Stimulated activated CD4-positive, alpha-beta T cell treated with anti-CD3 and anti-CD28 coated beads, TNF-alpha, amount 100 ng/mL, for 4 hours (primary cell): ENCODE measurements at regions not wholly inside any gene's neighbourhood (a gene's known extent, or its start where the extent isn't known, plus 50 kb on each side); places are given as distances from the start of the nearest gene placed in this dataset.
"Not testable (repeated sequence)": the region's sequence is repeated elsewhere in the genome, so short reads cannot be mapped to it uniquely, and the experiment has no call there.

Experiments
- DNase-seq, 3 experiments: peaks; one replicate each; pipeline ENCODE4 v3.0.0-alpha.2; 2020; ENCODE audit warnings: low read depth in 3 of 3

DNA sequence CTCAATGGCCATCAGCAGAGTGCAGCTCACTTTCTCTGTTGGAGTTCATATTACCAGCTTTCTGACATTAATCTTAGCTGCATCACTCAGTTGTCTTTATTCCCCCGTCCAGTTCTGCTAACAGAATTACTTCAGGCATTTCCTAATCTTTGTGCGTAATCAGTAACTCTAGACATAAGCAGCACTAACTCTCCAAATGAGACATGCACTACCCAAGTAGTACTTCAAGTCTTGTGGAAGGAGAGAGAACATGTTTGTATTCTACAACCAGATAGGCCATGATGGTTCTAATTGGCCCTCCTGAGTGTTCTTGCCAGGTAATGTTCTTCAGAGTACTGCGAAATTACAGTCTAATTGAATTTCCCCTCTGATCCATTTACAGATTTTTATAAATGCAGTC, 448.5 kb upstream of the RPS6KA3 start:
- no peak for DNase-seq

DNA sequence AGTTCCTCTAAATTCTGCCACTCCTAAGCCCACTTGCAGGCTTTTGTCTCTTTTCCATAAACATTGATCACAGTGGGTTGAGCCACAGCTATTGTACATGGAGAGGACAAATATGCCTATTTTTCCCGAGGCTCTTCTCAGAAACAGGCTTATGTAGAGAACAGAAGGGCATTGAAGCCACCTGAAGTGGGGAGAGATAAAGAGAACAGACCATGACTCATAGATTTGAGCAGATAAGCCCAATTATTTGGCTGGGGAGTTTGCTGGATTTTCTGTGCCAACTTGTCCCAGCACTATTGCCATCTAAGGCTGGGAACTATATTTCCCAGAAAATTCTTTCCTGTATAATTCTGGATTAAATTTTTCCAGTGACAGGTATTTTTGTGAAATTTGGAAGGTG, 446.1 kb upstream of the RPS6KA3 start:
- no peak for DNase-seq

DNA sequence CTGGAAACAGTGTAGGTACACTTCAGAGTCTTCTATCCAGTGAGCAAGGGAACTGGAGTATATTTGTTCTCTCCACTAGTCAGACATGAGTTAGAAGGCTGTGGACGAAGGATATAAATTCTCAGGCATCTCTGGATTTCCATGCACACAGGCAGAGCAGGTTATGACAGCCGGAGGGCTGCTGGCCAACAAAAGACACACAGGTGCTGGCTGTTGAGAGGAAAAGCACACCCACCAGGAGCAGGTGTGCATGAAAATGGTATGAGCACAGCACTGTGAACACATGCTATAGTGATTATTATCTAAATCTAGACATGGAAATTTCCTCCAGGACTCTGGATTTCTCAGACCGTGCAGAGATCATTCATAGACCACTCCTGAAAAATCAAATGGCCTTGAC, 444.7 kb upstream of the RPS6KA3 start:
- no peak for DNase-seq

DNA sequence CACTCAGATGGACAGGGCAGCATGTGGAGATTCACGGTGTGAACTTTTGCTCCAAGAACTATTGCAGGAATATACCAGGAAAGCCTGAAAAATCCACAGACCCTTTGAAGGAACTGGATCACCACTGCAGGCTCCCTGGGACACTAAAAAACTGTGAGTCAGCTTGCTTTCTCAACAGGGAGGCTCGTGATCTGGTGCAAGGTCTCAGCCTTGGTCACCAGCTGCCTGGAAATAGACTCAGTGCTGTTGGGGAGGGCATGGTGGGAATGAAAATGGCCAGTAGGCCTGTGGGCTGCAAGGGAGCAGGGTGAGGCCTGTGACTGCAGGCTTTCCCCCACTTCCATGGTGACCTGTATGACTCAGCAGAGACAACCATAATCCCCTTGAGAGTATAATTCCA, 426.4 kb upstream of the RPS6KA3 start:
- DNase-seq = no peak

DNA sequence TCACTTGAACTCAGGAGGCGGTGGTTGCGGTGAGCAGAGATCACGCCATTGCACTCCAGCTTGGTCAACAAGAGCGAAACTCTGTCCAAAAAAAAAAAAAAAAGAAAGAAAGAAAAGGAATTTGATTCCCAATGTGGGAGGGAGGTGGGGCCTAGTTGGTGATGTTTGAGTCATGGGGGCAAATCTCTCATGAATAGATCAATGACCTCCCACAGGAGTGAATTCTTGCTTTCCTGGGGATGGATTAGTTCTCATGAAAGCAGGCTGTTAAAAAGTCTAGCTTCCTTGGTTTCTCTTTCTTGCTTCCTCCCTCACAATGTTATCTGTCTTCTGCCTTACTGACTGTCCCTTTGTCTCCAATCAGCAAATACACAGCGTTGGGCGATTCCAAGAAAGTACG, 419.5 kb upstream of the RPS6KA3 start:
- no peak for DNase-seq

DNA sequence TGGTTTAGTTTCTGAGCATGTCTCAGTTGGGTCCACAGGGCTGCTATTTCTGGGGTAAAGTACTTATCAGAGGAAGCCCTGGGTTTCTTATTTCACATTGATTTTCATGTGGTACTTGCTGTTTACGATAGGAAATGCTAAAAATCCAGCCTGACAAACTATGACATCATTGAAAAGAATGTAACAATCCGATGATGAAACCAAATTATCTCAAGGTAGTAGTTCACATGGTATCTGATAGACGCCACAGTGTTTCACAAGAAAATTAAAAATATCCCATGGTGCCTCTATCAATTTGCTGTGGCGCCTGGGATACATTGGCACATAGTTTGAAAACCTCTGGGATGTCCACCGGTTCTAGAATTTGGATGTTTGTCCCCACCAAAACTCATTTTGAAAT, 418.9 kb upstream of the RPS6KA3 start:
- DNase-seq = no peak

DNA sequence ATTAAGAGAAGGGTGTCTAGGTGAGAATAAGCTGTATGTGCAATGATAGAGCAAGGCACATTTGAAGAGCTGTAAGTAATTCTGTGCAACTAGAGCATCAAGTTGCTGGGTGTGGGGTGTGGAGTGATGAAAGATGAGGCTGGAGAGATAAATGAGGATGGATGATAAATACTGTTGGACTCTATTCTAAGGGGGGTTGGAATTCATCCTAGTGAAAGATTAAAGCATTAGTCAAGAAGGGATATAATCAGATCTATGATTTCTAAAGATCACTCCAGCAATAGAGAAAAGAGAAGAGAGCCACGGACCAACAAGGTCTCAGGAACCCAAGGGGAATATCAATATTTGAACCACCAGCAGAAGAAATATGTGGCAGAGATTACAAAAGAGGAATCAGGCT, 415.0 kb upstream of the RPS6KA3 start:
- DNase-seq = no peak

DNA sequence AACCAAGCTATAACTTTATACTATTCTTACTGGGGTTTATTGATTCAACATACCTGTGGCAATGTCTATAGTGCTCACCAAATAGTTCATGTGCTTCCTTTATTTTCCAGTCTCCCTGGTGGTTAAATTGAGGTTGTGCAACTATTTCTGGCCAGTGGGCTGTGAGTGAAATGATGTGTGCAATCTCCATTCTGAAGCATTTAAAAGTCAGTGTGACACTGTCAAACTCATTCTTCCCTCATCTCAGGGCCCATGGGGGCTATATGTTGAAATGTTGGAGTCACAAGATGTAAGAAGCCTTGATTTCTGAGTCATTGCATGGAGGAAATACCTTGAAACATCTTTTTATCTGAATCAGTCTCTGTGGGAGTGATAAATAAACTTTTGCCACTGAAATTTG, 414.3 kb upstream of the RPS6KA3 start:
- no peak for DNase-seq

DNA sequence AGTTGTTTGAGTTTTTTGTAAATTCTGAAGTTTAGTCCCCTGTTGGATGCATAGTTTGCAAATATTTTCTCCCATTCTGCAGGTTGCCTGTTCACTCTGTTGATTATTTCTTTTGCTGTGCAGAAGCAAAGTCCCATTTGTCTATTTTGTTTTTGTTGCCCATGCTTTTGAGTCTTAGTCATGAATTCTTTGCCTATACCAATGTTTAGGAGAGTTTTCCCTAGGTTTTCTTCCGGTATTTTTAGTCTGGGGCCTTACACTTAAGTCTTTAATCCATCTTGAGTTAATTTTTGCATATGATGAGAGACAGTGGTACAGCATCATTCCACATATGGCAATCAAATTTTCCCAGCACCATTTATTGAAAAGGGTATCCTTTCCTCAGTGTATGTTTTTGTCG, 405.8 kb upstream of the RPS6KA3 start:
- no peak for DNase-seq

DNA sequence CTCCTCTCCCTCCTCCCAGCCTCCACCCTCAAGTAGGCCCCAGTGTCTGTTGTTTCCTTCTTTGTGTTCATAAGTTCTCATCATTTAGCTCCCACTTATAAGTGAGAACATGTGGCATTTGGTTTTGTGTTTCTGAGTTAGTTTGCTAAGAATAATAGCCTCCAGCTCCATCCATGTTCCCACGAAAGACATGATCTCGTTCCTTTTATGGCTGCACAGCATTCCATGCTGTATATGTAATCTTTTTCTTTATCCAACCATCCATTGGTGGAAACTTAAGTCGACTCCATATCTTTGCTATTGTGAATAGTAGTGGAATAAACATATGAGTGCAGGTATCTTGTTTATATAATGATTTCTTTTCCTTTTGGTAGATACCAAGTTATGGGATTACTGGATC, 405.0 kb upstream of the RPS6KA3 start:
- DNase-seq = not testable (repeated sequence)

DNA sequence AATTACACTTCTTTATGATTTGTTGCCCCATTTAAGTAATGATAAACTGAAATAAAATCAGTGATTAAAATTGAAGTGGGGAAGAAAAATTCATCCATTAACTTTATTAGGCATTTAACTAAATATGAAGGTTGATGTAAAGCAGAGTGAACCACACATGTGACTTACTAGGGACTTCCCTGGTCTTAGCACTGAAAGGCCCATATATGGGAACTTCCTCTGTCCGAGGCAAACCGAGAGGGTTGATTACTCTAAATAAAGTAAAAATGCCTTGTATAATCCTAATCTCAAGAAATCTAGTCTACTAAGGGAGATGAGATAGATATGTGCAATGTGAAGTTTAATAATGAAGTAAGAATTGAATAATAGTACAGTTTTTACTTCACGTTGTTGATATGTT, 403.9 kb upstream of the RPS6KA3 start:
- no peak for DNase-seq

DNA sequence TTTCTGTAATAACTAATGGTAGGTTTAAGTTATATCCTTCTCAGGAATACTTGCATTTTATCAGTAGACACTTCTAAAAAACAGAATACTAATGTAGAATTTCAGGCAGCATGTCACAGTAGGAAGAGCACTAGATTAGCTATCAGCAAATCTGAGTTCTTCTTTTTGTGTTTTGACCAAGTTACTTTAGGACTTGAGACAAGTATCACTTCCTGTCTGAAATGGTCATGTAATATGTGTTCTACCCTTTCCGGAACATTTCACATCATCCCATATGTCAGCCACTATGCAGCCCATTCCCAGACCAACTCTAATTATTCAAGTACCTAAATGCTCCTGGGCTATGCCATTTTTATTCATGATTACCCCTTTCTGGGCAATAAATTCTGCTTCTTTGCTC, 401.8 kb upstream of the RPS6KA3 start:
- no peak for DNase-seq

DNA sequence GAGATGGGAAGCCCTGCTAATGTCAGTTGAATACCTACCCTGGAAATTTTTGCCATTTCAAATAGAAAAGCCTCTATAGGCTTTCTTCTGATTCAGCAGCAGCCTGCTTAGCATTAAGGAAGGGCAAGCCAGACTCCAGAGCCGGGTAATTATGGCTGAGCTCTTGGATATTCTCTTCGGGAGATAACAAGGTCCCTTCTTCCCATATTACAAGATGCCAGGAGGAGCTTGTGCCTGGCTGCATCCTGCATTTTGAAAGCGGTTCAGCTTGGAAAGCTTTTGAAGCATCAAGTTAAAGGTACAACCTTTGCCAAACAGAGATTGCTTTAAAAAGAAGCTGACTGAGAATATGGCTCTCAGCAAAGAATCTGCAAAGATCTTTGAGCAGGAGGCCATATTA, 399.6 kb upstream of the RPS6KA3 start:
- DNase-seq = no peak

DNA sequence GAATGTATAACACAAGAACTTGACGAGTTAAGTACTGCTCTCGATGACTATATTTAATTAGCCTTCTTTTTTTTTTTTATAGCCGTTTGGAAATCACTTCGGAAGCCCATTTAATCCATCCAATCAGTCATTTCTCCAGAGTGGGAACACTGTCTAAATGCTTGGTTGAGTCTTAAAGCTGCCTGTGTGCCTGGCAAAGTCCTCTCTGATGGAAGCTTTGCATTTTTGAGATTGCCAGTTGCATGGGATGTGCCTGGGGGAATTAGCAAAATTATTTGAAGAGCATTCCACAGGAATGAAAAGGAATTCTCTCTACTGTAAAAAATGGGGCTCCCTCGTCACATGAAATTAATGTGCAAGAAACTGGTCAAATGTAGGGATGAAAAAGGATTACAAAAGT, 398.8 kb upstream of the RPS6KA3 start:
- DNase-seq = no peak

DNA sequence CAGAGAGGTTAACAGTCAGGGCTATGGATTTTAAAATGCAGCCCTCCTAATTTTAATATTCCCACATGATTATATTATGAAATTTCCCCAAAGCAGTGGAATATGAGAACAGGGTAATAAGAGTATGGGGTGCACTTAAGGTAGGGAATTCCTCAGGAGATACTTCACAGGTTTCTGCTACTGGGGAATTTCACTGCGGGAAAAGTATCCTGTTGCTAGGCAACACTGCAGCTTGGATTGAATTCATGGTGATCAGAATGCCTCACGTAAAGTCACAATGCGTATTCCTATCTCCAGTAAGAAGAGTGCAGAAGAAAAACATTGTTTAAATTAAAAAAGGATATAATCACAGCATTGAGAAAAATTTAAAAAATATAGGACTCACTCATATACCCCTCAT, 398.1 kb upstream of the RPS6KA3 start:
- DNase-seq = no peak

DNA sequence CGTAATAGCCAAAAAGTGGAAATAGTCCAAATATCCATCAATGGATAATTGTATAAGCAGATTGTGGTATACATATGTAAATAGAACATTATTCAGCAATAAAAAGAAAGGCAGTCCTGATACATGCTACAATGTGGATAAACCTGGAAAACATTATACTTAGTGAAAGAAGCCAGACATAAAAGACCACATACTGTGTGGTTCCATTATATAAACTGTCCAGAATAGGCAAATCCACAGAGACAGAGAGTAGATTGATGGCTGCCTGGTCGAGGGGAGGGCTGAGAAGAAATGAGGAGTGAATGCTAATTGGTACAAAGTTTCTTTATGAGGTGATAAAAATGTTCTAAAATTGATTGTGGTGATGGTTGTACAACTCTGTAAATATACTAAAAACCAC, 397.4 kb upstream of the RPS6KA3 start:
- DNase-seq = no peak

DNA sequence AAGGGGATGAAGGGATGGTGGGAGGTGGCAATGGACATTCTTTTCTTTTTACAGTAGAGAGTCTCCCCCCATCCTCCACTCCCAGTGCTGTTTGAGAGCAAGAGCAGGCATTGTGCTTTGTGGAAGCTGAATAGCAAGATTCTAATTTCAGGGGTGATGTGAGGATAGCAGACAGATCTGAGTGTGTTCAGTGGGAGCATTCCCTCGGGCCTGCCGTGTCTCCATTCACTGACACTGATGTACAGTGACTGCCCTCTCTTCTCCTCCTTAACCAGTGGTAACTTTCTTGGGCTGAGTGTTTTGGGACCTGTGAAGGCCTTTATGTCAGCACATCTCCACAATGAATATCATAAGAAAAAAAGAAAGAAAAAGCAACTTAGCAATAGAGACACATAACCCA, 396.6 kb upstream of the RPS6KA3 start:
- no peak for DNase-seq

DNA sequence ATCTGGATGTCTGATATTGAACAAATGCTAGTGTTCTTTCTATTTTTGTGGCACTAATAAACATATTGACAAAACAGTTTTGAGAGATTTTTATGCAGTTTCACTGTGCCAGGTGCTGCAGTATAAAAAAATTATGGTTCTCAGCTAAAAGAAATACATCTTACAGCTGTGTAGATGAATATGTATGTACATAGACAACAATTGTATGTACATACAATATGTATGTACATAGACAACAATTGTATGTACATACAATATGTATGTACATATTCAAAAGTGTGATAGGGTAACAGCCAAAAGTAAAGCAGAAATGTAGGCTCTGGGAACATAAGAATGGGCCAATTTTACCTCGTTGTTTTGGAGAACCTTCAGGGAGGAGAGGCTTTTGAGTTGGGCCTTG, 390.0 kb upstream of the RPS6KA3 start:
- DNase-seq = no peak

DNA sequence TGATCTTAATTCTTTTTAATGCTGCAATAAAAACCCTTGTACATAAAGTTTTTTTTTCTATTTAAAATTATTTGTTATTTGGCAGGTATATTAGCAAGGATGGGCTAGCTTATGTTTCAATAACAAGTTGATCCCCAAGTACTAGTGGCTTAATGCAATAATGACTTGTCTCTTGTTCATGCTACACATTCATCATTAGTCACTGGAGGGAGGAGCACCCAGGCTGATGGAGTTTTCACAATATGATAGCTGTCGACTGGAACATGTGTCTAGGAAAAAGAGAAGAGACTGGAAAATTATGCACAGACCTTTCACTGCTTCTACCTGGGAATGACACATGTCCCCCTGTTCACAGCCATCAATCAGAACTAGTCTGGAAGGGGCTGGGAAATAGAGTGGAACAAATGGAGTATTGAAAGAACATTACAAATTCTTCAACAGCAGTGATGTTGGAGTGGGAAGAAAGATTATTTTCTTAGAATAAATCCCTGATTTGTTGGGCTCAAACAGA, 387.9 kb upstream of the RPS6KA3 start:
- DNase-seq = no peak

DNA sequence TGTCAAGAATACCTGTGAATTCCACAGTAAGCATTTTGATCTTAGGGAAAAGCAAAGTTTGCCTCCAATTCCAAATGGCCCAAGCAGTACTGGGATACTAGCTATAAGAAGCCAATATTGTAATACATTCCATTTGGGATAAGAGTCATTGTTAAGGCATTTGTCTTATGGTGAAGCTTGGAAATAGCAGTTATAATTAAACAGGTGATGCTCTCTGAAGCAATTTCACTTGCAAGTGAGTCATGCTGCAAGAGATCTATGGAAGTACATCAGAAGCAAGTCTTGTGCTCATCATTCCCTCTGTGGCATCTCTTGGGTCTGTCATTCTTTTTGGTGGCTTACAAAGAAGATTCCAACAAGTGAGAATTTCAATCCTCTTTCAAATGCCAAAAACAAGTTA, 386.4 kb upstream of the RPS6KA3 start:
- DNase-seq = no peak

DNA sequence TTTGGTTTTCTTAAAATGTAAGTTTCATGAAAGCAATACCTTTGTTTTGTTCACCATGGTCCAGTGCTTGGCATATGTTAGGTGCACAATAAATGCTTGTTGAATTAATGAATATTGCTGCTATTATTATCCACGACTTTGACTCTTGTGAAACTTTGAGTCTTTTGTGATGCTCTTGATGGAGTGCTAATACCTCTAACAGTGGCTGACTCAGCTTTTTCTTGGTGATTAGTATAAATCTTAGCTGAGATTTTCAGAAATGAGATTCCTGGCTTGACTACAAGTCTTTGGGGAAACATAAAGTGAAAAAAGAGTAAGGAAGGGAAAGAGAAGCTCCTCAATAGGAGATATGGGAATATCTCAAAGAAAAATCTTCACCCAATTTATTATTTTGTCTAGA, 375.2 kb upstream of the RPS6KA3 start:
- DNase-seq = no peak

DNA sequence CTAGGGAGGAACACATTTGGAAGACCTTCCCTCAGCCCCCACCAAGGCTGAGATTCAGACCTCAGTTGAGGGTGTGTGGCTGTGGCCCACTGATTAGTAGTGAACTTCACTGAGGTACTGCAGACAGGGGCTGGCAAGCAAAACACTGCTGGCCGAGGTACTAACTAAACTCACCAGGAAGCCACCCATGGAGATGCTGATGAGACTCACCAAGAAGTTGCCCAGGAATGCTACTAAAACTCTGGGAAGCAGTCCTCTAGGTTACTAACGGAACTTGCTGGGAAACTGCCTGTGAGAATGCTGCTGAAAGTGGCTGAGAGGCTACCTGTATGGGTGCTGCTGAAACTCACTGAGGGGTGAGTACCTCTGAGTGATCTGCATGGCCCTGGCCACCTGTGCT, 372.4 kb upstream of the RPS6KA3 start:
- DNase-seq = no peak

DNA sequence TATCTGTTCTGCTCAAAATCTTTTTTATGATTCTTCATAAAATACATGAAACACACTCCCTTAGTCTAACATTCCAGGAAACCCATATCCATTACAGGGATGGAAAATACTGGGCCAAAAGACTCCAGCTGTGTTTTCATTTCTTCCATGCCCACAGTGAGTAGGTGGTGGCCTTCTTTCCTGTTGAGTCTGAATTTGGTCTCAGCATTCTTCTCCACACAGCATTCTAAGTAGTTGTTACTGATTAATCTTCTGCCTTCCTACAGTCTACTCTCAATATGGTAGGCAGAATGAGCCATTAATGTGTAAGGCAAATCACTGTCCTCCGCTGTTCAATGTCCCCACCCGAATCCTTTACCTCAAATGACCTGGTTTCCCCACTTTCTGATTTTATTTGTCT, 370.6 kb upstream of the RPS6KA3 start:
- no peak for DNase-seq

DNA sequence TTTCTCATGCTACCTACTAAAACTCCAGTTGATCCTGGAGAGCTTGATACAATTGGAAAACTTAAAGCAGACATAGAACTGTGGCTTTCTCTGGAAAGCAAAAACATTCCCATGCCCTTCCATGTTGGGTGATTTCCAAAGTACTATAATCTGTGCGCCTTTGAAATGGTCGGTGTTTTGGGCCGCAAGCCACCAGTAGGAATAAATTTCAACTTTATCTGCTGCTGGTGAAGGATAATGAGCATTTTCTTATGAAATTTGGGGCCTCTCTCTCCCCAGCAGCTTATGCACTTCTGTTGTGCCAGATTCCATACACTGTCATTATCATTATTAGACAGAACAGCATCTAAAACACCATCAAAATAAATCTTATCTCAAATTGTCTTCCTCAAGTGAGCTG, 366.7 kb upstream of the RPS6KA3 start:
- DNase-seq = no peak

DNA sequence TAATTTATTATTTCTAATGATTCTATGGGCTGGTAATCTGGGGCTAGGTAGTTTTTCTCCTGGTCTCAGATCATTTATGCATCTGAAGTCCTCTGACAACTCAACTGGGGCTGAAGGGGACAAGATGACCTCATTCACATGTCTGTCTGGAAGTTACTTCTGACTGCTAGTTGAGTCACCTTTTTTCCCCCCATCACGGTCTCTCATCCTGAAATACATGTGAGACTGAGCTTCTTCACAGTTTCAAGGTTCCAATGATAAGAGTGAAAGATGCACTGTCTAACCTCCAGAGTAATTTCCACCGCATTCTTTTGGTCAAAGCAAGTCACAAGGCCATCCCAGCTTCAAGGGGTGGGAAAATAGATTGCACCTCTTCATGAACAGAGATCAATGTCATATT, 356.7 kb upstream of the RPS6KA3 start:
- no peak for DNase-seq
